Uterus (tissue), 2 donors: ENCODE measurements at regions not wholly inside any gene's neighbourhood (a gene's known extent, or its start where the extent isn't known, plus 50 kb on each side); places are given as distances from the start of the nearest gene placed in this dataset.

Experiments used
- POLR2A ChIP-seq, 2 donors: fragments of 450-650 bp; IDR thresholded peaks; one replicate each; pipeline ENCODE4 v1.6.1; 2016; ENCODE audit warnings: antibody characterized with exemption in 2 of 2, mild to moderate bottlenecking in 1 of 2, moderate library complexity in 1 of 2
- TF ChIP-seq, protein P1 (sequence below), 4 experiments: fragments of 200-600 bp in 2 of 4; fragments of 450-650 bp in 2 of 4; sonication (generic) in 2 of 4; IDR thresholded peaks; one replicate each; pipeline ENCODE4 v1.5.1; 2016 to 2019; ENCODE audit warnings: antibody characterized with exemption in 4 of 4, mild to moderate bottlenecking in 2 of 4, moderate library complexity in 1 of 4

DNA sequence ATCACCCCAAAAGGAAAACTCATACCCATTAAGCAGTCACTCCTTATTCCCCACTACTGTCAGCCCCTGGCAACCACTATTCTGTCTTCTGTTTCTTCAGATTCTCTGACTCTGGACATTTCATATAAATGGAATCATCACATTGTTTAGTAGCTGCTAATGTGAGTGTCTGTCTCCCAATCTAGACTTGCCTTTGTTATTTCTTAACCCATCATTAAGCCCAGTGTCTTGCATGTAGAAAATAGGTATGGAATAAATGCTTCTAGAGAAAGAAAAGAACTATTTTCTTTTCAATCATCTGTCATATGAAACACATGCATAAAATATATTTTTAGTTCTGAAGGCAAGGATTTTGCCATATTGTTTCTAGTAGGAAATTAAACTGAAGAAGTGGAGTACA is 610.0 kb downstream of the PLPP3 start:
- TF ChIP-seq, protein P1, sequence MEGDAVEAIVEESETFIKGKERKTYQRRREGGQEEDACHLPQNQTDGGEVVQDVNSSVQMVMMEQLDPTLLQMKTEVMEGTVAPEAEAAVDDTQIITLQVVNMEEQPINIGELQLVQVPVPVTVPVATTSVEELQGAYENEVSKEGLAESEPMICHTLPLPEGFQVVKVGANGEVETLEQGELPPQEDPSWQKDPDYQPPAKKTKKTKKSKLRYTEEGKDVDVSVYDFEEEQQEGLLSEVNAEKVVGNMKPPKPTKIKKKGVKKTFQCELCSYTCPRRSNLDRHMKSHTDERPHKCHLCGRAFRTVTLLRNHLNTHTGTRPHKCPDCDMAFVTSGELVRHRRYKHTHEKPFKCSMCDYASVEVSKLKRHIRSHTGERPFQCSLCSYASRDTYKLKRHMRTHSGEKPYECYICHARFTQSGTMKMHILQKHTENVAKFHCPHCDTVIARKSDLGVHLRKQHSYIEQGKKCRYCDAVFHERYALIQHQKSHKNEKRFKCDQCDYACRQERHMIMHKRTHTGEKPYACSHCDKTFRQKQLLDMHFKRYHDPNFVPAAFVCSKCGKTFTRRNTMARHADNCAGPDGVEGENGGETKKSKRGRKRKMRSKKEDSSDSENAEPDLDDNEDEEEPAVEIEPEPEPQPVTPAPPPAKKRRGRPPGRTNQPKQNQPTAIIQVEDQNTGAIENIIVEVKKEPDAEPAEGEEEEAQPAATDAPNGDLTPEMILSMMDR (IDR thresholded peaks at IDR 0.05) = no peak
- TF ChIP-seq POLR2A (IDR thresholded peaks at IDR 0.05) = no peak
